Thyroid gland (tissue), 4 donors: ENCODE measurements at regions not wholly inside any gene's neighbourhood (a gene's known extent, or its start where the extent isn't known, plus 50 kb on each side); places are given as distances from the start of the nearest gene placed in this dataset.

ENCODE experiments used
- CTCF ChIP-seq, 6 experiments: fragments of 200-600 bp in 3 of 6; fragments of 450-650 bp in 3 of 6; sonication (generic) in 3 of 6; IDR thresholded peaks; one replicate each; pipeline ENCODE4 v1.5.1; 2016 to 2019; ENCODE audit warnings: antibody characterized with exemption in 6 of 6, mild to moderate bottlenecking in 2 of 6, inconsistent platforms in 1 of 6, moderate library complexity in 1 of 6
- POLR2A ChIP-seq, 2 donors: fragments of 450-650 bp; IDR thresholded peaks; one replicate each; pipeline ENCODE4 v1.6.1; 2017; ENCODE audit warnings: antibody characterized with exemption in 2 of 2, mild to moderate bottlenecking in 2 of 2, moderate library complexity in 1 of 2

DNA sequence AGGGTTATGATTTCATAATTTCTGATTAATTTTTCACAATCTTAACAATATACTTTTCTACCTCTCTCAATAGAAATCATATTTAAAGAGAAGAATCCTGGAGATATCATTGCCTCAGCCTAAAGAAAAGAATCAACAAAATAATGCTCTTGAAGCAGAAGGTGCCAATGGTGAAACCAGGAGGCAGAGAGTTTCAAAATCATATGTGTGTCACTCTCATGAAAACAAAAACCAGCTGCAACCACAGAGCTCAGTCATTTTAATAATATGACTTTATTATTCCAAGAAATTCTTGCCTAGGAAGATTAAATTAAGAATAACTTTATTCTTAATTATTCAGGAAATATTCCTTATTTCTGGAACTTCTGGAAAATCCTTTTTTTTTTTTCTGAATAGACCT lies 266.8 kb upstream of the ACTBL2 start:
- TF ChIP-seq CTCF (IDR thresholded peaks at IDR 0.05) (no peak), POLR2A (IDR thresholded peaks at IDR 0.05) (no peak)
